ENCODE measurements at regions not wholly inside any gene's neighbourhood (a gene's known extent, or its start where the extent isn't known, plus 50 kb on each side); places are given as distances from the start of the nearest gene placed in this dataset.
"Not testable (repeated sequence)": the region's sequence is repeated elsewhere in the genome, so short reads cannot be mapped to it uniquely, and the experiment has no call there.

- TF ChIP-seq, protein P1, sequence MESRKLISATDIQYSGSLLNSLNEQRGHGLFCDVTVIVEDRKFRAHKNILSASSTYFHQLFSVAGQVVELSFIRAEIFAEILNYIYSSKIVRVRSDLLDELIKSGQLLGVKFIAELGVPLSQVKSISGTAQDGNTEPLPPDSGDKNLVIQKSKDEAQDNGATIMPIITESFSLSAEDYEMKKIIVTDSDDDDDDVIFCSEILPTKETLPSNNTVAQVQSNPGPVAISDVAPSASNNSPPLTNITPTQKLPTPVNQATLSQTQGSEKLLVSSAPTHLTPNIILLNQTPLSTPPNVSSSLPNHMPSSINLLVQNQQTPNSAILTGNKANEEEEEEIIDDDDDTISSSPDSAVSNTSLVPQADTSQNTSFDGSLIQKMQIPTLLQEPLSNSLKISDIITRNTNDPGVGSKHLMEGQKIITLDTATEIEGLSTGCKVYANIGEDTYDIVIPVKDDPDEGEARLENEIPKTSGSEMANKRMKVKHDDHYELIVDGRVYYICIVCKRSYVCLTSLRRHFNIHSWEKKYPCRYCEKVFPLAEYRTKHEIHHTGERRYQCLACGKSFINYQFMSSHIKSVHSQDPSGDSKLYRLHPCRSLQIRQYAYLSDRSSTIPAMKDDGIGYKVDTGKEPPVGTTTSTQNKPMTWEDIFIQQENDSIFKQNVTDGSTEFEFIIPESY (IDR thresholded peaks at IDR 0.05) = no peak
- TF ChIP-seq SUPT20H (IDR thresholded peaks at IDR 0.05; ENCODE audit: borderline replicate concordance, control insufficient read depth, low read depth, low read length) (no peak), ELK1 (IDR thresholded peaks at IDR 0.05; ENCODE audit: low read depth, low read length) (no peak), ZNF622 (IDR thresholded peaks at IDR 0.05) (no peak), MLLT1 (IDR thresholded peaks at IDR 0.05) (no peak)
Observed at GRCh38 chrX:28158019-28158777, 176.9 kb upstream of the DCAF8L1 start (continued).

- H3K27me3 ChIP-seq (replicated peaks in 1 of 2; ENCODE audit: control insufficient read depth in 2 of 2, insufficient read depth in 2 of 2, low read length in 1 of 2); H3K4me2 ChIP-seq (ENCODE audit: control insufficient read depth, insufficient read depth); H3K4me3 ChIP-seq; H2AFZ ChIP-seq (ENCODE audit: control insufficient read depth, low read depth, low read length); DNase-seq (ENCODE audit: low read depth, low spot score); H3K27ac ChIP-seq (ENCODE audit: control insufficient read depth, insufficient read depth); BruUV-seq (replicated peaks); POLR2A ChIA-PET; intact Hi-C loops (cut with micrococcal nuclease; ENCODE audit: unreplicated experiment); H3K79me2 ChIP-seq (ENCODE audit: control insufficient read depth, insufficient read depth, low read length); RAD21 ChIA-PET (ENCODE audit: unreplicated experiment); H3K9me3 ChIP-seq (replicated peaks; ENCODE audit: control insufficient read depth, insufficient read depth, low read length); H3K4me1 ChIP-seq (ENCODE audit: control insufficient read depth, insufficient read depth, low read length); CTCF ChIA-PET; in situ Hi-C loops (cut with MboI); SMC1A ChIA-PET (ENCODE audit: uncharacterized antibody, unreplicated experiment); H3K9ac ChIP-seq (ENCODE audit: control insufficient read depth, insufficient read depth, low read length); H4K20me1 ChIP-seq (ENCODE audit: control insufficient read depth, insufficient read depth); ATAC-seq; H3K36me3 ChIP-seq (ENCODE audit: control insufficient read depth in 2 of 2, insufficient read depth in 2 of 2, low read length in 1 of 2); FAIRE-seq: not testable (repeated sequence)
- 6% methylated on average over 9 of the region's 9 CpGs for WGBS (ENCODE audit: insufficient coverage, insufficient replicate concordance, low lambda C conversion rate, missing lambda C conversion rate)
Observed at GRCh38 chrX:28152263-28152662, 171.0 kb upstream of the DCAF8L1 start.

All from GM12878 (cell line).